Stimulated activated CD4-positive, alpha-beta T cell treated with anti-CD3 and anti-CD28 coated beads, Interleukin-1b, Interleukin-23, amount 100 ng/mL, for 4 hours (primary cell): ENCODE measurements at regions not wholly inside any gene's neighbourhood (a gene's known extent, or its start where the extent isn't known, plus 50 kb on each side); places are given as distances from the start of the nearest gene placed in this dataset.

Experiments
- DNase-seq, 2 donors: peaks; one replicate each; pipeline ENCODE4 v3.0.0-alpha.2; 2020; ENCODE audit warnings: low read depth in 2 of 2

DNA sequence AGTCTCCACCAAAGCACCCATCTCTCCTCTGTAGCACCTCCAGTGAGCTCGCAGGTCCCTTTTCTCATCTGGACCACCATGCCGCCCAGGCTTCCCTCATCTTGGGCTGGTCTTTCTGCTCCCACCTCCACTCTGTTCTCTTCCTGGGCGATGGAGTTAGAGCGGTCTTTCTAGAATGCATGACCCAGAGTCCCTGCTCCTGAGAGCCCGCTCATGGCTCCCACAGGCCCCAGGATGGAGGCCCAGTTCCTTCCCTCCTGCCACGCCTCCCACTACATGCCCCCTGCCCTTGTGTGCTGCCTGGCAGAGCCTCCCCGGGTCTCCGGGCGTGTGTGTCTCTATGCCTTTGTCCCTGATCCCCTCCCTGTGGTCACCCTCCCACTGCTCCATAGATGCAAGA is 100.7 kb upstream of the RTL1 start:
- DNase-seq: no peak

DNA sequence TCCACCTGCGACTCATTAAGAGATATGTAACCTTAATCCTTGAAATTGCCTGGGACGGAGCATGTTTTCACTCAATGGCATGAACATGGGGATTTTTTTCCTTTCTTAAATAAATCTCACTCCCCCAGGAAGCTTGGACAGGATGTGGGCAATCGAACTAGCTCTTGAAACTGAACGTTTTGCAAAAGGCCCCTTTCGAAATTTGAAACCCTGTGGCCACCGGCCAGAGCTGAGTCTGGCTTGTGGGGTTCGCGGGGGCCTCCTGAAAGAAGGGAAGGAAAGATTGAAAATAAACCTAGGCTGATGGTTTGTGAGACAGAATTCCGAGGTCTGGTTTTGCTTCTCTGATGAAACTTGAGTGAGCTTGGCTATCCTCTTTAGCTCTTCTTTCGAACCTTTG is 101.4 kb upstream of the RTL1 start:
- DNase-seq: no peak

DNA sequence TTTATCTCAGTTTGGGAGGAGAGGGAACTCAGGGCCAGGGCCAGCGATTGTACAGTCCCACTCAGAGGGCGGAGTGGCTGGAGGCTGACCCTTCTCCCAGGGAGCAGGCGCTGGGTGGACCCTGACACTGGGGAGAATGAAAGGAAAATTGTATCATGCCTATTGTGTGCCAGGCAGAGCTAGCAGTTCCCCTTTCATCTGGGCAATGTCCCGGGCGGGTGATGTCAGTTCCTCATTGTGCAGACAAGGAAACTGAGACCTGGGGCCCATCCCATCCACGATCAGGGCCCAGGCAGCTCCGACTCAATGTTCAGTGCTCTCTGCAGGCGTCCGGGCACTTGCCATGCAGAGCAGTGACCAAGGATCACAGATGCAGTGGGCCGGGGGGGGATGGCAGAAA is 101.9 kb upstream of the RTL1 start:
- DNase-seq: no peak

DNA sequence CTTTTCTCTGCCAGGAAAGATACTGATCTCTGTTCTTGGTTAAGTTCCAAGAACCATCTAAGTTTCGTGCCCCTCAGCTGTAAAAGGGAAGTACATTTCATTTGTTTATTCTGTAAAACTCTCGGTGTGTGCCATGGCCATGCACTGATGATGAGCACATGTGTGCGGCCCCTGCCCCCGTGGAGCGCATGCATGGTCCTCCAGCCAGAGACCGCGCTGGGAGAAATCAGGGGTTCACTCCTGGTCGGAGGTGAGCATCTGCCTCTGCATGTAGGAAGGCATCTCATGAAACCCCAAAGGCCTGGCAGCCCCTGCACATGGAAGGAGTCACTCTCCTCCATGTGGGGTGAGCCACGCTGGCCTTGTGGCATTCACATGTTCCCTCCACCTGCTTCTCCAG is 102.5 kb upstream of the RTL1 start:
- DNase-seq: no peak

DNA sequence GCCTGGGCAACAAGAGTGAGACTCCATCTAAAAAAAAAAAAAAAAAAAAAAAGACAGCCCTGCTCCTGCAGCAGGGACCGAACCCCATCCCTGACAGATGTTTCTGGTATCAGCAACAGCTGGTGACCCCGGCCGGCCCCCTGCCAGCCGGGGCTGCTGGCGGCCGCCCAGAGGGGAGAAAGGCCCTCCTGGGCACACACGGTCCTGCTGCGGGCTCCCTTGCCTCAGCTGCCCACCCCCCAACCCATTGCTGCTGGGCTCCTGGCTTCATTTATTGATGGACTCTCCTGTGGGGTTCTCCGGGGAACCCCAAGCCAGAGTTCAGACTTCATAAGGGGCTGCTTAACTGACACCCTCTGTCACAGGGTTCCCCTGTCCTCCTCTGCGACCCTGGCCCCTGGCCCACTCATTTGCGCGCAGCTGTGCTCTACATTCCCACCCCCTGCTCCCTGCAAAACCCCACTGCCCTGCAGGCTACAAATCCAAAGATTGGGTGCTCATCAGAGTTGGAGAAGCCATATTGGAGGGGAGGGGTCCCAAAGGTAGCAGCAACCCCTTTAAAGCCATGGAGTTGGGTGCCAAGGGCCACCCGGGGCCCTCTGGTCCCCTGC is 103.6 kb upstream of the RTL1 start:
- no peak for DNase-seq

DNA sequence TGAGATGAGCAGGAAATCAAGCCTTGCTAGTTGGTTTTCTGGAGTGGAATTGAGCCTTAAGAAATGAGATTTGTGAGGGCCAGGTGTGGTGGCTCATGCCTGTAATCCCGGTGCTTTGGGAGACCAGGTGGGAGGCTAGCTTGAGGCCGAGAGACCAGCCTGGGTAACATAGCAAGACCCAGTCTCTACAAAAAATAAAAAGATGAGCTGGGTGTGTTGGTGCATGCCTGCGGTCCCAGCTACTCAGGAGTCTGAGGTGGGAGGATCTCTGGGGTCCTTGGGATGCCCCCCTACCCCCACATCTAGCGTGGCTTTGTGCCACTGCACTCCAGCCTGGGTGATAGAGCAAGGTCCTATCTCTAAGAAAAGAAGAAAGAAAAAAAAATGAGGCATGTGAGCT is 104.2 kb upstream of the RTL1 start:
- DNase-seq: no peak

DNA sequence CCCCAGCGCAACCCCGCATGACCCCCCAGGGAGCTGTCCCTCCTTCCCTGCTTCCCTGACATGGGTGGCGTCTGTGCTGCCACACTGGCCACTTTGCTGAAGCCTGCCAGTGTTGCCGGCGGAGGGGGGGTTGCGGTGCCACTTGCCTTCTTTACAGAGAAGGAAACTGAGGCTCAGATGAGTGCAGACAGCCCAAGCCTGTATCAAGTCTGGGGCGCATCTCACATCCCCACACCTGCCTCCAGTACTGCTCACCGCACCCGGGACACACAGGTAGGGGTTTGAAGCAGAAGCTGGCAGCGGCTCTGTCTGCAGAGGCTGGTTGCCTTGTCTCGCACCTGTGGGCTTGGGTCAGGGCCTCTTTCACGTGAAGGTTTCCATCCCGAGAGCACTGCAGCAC is 104.7 kb upstream of the RTL1 start:
- no peak for DNase-seq

DNA sequence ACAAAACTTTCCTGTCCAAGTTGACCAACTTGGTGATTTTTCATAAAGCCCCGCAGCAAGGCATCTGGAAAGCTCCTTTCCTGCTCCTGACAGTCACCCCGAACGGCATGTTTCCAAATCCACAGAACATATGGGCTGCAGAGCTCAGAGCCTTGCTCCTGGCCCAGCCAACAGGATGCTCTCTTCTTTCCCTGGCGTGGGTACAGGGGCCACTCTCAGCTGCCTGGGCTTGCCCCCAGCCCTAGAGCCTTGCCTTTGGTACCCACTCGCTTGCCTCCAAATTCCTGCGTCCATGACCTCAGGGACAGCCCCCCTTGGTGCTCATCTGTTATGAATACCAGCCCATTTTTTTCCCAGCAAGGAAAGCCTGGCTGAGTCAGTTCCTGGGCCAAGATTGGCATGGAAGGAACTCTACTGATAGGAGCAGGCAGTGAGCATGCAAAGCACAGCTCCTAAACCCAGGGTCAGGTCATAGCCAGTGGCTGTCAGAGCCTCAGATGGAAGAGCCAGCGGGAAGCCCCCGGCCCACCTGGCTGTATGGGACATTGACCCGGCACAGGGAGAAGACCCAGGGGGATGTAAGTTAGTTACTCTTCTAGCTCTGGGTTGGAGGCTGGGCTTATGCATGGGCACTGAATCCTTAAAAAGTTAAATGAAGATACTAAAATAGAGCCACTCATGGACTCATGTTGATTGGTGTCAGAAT is 105.3 kb upstream of the RTL1 start:
- no peak for DNase-seq

DNA sequence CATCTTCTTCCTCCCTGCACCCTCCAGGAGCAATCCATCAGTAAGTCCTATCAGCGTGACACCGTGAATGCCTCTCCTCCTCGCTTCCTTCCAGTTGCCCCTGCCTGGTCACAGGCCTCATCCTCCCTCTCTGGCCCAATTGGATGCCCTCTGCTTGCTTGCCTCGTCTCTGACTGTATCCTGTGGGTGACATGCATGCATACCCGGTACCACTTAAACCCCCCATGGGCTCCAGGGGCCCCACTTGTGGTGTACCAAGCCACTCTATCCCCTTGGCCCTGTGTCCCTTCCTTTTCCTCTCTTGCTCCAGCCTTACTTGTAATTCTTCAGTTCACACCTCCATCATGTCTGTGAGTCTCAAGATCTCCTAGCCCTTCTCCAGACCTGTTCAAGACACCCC is 106.0 kb upstream of the RTL1 start:
- no peak for DNase-seq

DNA sequence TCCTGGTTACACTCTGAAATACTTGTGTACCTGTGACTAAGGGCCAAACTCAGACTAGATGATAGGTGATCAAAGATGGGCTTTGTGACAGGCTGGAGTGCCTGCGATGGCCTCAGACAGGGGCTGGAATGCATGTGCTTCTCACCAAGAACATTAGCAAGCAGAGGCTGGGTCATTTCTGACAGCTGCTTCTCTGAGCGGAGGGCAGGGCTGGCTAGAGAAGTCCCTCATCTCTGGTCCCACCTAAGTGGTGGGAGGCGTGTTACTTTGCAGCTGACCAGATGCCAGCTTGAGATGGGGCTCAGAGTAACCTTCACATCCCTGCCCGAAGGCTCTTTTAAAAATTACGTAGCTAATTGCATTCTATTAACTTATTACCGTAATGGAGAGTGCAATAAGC is 106.8 kb upstream of the RTL1 start:
- DNase-seq: no peak

DNA sequence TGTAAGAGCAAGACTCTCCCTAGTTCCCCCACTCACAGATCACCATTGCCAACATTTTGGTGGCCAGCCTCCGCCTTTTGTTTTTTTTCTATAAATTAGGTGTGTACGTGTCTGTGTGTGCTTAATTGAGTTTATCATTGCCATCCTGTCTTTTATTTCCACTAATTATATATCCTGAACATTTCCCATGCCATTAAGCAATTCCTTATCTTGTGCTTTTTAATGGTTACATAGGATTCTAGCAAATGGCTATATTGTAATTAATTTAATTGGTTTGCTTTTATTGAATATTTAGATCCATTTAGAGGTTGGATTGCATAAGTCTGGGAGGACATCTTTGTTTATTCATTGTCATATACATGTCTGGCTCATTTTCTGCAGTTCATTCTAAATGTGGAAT is 107.3 kb upstream of the RTL1 start:
- DNase-seq: no peak

DNA sequence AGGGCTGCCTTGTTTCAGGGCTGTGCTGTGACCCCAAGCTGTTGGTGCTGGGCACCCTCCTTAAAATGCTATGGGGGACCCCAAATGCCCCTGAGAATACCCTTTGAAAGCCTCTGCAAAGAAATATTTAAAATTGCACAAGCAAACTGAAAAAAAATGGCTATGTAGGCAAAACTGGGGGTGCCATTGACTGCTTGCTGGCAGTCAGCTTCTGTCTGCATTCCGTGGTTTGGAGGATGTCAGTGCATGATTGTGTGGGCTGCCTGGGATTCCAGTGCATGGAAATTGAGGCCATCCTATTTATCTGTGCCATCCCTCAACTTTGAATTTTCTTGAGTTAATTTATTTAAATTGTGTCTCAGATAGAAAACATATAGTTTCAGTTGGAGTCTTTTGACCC is 113.7 kb upstream of the RTL1 start:
- DNase-seq: no peak

DNA sequence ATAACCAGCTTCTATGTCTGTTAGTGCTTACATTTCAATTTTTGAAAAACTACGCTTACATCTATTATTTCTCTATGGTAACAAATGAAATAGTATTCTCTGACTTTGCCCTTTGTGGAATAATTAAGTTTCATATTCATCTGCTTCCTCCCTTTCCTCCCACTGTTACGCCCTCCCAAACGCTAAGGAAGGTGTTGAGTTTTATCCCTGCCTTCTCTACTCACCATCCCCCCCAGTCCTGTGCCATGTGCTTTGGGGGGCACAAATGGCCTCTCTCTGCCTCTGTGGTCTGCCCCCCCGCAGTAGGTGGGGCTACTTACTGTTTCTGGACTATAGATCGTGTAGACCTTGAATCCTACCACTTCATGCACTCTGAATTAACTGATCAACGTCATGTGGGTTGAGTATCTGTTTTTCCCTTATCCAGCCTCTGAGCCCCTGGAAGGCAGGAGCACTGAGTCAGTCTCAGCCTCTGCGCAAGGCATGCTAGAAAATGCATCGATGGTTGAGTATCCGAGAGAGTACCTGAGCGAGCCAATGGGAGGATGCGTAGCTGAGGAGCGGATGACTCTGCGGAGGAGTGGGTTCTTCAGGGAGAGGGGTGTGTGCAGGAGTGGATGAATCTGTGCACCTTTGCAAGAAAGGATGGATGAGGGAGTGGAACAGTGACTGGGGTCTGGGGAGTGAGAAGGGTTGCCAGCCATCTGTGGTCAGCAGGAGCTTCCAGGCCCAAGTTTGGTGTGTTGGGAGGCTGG is 114.5 kb upstream of the RTL1 start:
- DNase-seq: no peak

DNA sequence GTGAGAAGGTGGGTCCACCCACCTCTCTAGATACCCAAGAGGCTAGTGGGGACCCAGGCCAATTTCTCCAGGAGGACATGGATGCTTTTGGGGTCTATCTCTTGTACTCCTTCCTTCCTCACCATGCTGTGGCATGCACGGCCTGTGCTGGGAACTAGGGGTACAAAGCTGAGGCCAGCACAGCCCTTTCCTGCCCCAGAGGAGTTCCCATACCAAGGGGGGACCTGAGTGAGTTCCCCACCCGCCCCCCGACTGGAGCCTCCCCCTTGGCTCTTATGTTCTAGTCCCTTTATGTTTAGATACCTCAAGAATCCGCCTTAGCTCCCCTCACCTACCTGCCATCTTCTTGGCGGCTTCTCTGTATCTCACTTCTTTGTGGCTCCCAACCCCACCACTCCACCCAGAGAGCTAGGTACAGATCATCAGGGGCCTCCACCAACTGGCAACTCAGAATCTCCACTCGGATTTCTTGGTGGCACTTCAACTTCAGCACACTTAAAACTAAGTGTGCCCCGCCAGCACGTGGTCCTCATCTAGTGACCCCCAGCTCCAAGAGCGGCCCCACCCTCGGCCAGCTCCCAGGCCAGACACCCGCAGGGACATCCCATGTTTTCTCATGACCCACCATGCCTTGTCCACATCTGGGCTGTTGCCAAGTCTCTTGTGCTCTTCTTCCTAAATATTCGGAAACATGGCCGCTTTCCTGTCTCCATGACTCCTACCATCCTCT is 115.2 kb upstream of the RTL1 start:
- no peak for DNase-seq

DNA sequence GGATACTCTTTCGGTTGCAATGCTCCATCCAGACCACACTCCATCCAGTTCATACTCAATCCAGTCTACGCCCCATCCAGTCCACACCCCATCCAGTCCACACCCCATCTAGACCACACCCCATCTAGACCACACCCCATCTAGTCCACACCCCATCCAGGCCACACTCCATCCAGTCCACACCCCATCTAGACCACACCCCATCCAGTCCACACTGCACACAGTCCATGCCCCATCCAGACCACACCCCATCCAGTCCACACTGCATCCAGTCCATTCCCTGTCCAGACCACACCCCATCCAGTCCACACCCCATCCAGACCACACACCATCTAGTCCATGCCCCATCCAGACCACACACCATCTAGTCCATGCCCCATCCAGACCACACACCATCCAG is 116.0 kb upstream of the RTL1 start:
- DNase-seq: no peak

DNA sequence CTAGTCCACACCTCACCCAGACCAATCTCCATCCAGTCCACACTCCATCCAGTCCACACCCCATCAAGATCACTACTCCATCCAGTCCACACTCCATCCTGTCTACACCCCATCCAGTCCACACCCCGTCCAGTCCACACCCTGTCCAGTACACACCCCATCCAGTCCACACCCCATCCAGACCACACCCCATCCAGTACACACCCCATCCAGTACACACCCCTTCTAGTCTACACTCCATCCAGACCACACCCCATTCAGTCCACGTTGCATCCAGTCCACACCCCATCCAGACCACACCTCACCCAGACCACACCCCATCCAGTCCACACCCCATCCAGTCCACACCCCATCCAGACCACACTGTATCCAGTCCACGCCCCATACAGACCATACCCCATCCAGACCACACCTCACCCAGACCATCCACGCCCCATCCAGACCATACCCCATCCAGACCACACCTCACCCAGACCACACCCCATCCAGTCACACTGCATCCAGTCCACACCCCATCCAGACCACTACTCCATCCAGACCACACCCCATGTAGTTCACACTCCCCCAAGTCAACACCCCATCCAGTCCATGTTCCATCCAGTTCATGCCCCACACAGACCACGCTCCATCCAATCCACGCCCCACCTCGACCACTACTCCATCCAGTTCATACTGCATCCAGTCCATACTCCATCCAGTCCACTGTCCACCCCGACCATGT is 116.6 kb upstream of the RTL1 start:
- DNase-seq: no peak

DNA sequence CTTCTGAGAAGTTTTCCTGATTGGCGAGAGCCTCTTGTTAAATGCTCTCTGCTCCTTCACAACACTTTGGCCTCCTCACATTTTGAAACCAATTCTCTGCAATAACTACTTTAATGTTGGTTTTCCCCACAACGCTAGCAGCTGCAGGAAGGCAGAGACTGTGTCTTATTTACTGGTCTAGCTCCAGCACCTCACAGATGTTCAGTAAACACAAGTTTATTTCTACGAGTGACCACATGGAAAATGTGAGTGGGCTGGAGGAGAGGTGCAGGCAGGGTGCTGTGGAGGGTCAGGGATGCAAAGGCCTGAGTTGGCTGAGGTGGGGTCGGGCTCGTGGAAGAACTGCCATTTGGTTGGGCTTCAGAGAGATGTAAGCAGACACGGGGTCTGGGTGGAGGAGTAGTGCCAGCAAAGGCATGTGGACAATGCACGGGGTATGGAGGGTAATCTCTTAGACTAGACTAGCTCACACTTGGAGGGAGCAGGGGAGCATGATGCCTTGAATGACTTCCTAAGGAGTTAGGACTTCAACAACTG is 117.4 kb upstream of the RTL1 start:
- DNase-seq: no peak

DNA sequence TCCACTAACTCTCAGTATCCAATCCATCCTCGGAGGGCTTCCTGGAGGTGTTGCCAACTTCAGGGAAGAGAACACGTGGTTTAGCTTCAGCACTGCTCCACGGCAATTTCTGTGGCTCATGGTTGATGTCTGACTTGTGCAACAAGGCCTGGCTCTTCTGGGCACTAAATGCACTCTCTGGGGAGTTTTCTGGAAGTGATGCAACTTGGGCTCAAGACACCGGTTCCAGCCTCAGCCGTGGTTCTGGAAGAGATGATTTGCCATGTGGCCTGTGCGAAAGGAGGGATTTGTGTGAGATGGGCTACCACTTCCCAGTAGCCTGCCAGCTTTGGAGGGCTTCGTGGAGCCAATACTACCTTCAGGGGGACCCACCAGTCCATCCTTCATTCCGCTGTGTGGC is 118.6 kb upstream of the RTL1 start:
- no peak for DNase-seq

DNA sequence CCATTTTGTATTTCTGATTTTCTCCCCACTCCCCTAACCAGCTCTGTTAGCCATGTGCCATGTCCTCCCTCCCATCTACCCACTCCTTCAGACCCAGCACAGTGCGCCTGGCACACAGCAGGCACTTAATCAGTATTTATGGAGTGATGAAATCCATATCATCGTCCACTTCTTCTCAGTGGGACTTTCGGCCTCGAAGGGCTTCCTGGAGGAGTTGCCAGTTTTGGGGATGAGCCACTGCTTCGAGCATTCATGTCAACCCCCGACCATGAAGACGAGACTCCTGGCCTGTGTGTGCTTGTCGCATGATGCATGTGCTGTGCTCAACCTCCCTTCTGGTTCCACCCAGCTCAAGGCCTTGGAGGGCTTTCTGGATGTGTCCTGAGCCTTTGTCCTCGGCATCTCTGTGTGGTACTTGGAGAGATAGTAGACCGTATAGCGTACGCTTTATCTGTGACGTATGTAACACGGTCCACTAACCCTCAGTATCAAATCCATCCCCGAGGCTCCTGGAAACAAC is 119.5 kb upstream of the RTL1 start:
- DNase-seq: no peak

DNA sequence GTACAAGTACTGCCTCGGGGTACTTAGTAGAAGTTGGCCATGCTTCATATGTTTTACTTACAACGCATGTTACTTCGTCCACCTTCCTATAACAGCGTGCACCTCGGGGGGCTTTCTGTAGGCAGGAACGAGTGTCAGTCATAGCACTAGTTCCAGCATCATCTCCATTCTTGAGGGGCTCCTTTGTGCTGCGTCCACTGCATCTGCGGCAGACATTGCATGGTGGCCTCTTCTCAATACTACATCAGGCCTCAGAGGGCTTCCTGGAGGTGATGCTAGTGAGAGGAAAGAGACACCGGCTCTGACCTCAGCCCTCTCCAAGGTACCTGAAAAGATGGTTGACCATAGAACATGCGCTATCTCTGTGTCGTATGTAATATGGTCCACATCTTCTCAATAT is 121.2 kb upstream of the RTL1 start:
- DNase-seq: no peak

DNA sequence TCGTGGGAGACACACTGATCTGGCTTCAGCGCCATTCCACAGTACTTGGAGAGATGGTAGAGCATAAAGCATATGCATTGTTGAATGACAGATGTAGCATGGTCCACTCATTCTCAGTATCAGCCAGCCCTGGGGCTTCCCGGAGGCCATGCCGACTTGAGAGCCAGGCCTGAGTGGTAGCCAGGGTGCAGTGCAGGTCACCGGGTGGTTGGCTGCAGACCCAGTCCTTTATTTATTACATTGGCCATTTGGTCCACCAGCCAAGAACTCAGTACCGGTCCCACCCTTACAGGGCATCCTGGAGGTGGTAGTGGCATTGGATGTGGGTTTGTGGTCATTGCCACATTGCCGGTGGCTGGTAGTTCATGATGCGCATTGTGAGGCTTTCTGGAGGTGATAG is 121.6 kb upstream of the RTL1 start:
- no peak for DNase-seq
